ENCODE measurements at regions not wholly inside any gene's neighbourhood (a gene's known extent, or its start where the extent isn't known, plus 50 kb on each side); places are given as distances from the start of the nearest gene placed in this dataset.
A peak's percentile ranks its signal among the peaks of the same experiment; 100 is the strongest.

DNA sequence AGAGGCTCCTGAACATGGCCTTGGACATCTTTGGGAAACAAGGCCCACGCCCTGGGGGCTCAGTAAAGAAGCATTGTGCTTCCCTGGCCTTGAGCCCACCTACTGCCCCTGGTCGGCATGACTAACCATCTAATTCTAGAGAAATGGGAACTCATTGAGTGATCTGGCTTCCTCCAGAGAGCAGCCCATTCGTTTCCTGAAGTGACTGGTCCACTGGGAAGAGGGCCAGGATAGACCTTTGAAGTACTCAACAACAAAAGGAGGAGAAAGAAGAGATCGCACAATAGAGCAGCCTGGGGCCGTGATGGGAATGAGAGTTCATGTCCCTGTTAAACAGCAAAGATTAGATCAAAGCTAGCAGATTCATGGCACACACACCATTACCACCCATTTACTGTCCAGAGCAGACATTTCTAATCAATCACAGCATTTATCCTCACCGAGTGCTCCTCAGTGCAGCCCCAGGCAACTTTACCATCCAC lies 514.4 kb upstream of the PROK2 start:
- TF ChIP-seq, protein P1, sequence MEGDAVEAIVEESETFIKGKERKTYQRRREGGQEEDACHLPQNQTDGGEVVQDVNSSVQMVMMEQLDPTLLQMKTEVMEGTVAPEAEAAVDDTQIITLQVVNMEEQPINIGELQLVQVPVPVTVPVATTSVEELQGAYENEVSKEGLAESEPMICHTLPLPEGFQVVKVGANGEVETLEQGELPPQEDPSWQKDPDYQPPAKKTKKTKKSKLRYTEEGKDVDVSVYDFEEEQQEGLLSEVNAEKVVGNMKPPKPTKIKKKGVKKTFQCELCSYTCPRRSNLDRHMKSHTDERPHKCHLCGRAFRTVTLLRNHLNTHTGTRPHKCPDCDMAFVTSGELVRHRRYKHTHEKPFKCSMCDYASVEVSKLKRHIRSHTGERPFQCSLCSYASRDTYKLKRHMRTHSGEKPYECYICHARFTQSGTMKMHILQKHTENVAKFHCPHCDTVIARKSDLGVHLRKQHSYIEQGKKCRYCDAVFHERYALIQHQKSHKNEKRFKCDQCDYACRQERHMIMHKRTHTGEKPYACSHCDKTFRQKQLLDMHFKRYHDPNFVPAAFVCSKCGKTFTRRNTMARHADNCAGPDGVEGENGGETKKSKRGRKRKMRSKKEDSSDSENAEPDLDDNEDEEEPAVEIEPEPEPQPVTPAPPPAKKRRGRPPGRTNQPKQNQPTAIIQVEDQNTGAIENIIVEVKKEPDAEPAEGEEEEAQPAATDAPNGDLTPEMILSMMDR (IDR thresholded peaks at IDR 0.05): no peak
- H3K27ac ChIP-seq: no peak overlapping the region
- H3K4me1 ChIP-seq: peaks cover 13% of the 10 kb centered on the region
- no peaks in the 10 kb centered on the region for H3K36me3 ChIP-seq
- no peak overlapping the region for H3K4me3 ChIP-seq
- no peaks in the 10 kb centered on the region for H3K9me3 ChIP-seq
- ATAC-seq: peak in 1 of 2 donors; percentile 33
- DNase-seq: no peak
- intact Hi-C loops (cut with DNase I): no loop called here
- H3K27me3 ChIP-seq (ENCODE audit: low read depth): no peaks in the 10 kb centered on the region

DNA sequence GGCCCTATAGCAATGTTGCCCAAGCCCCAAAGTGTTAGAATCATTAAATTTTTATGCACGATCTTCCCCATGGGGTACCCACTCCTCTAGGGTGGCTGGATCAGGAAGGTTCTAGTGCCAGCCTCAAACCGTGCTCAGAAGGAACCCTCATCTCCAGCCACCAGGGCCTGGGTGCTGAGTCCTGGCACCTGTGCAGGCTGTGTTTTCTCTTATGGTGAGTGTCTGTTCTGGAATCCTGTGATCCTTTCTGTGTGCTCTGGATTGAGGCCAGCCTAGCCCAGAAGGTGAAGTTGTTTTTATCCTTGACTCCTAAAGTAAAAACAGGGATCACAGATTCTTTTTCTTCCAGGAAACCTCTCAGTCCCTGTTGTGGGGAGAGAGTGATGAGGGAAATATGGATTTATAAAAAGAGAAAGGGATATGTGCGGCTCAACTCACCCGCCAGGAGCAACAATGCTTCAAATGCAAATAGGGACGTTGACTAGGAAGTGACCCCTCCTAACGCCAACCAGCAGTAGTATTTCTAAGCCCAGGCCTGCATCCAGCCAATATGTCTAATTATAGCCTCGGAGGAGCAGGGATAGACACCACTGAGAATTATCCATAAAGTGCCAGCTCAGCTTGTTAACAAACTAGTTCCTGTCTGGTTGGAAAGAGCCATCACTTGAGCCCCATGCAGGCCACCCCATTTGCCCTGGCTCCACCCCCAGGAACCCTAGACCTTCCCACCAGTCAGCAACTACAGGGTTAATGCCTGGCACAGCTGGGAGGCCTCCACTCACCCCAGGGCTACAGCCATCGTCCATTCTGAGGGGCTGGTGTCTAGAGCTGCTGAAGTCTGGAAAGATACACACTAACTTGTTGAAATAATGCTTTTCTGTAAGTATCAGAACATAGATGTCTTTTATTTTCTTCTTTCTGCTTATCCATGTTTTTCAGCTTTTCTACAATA lies 513.5 kb upstream of the PROK2 start:
- Histone ChIP-seq H3K27me3 (ENCODE audit: low read depth) (no peaks in the 10 kb centered on the region), H3K9me3 (no peaks in the 10 kb centered on the region), H3K4me1 (peaks cover 13% of the 10 kb centered on the region), H3K36me3 (no peaks in the 10 kb centered on the region), H3K27ac (no peak overlapping the region), H3K4me3 (no peak overlapping the region)
- no peak for DNase-seq
- intact Hi-C loops (cut with DNase I): no loop called here
- TF ChIP-seq, protein P1 (IDR thresholded peaks at IDR 0.05): no peak
- no peak for ATAC-seq

DNA sequence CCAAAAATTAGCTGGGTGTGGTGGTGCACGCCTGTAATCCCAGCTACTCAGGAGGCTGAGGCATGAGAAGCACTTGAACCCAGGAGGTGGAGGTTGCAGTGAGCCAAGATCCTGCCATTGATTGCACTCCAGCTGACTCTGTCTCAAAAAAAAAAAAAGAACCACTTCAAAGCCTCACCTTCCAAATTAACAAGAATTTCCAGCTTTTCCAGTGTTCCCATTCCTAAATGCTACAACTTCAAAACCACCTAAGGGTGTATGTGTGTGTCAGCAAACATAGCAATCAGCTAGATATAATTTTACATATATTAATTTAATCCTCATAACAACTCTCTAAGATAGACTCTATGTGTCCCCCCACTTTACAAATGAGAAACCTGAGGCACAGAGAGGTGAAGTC lies 512.5 kb upstream of the PROK2 start:
- TF ChIP-seq, protein P1 (IDR thresholded peaks at IDR 0.05): no peak

DNA sequence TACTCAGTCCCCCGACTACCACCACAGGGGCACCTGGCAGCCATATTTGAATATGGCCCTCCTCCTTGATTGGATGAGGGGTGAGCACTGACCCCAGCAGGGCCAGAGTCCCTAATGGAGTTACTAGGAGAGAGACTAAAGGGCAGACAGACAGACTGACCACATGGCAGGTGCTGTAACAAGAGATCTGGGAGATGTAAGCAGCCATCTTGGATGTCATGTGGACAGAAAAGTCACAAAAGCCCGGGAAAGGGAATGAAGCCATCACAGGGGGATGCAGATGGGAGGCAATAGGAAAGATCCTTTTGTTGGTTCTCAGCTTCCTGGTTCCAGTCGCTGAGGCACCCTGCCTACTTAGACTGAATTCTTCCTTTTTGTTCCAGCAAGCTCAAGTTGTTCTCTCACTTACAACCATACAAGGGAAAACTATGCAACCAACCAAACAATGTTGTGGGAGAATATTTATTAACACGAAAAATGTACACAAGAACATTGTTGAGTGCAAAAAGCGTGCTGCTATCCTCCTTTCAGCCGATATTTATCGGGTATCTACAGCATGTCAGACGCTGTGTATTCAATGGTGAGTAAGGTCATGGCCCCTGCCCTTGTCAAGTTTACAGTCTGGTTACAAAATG lies 511.6 kb upstream of the PROK2 start:
- no peaks in the 10 kb centered on the region for H3K9me3 ChIP-seq
- no peak overlapping the region for H3K27ac ChIP-seq
- TF ChIP-seq, protein P1 (IDR thresholded peaks at IDR 0.05): no peak
- H3K4me1 ChIP-seq: peaks cover 13% of the 10 kb centered on the region
- ATAC-seq (no peak), DNase-seq (no peak)
- intact Hi-C loops (cut with DNase I): no loop called here
- no peaks in the 10 kb centered on the region for H3K27me3 ChIP-seq (ENCODE audit: low read depth)
- no peak overlapping the region for H3K4me3 ChIP-seq
- no peaks in the 10 kb centered on the region for H3K36me3 ChIP-seq

More for the DNA sequence above, 512.5 kb upstream of the PROK2 start:
- Histone ChIP-seq H3K4me1 (peaks cover 13% of the 10 kb centered on the region), H3K27ac (no peak overlapping the region), H3K36me3 (no peaks in the 10 kb centered on the region), H3K4me3 (no peak overlapping the region), H3K9me3 (no peaks in the 10 kb centered on the region), H3K27me3 (ENCODE audit: low read depth) (no peaks in the 10 kb centered on the region)
- ATAC-seq: no peak
- intact Hi-C loops (cut with DNase I): no loop called here
- DNase-seq: no peak

DNA sequence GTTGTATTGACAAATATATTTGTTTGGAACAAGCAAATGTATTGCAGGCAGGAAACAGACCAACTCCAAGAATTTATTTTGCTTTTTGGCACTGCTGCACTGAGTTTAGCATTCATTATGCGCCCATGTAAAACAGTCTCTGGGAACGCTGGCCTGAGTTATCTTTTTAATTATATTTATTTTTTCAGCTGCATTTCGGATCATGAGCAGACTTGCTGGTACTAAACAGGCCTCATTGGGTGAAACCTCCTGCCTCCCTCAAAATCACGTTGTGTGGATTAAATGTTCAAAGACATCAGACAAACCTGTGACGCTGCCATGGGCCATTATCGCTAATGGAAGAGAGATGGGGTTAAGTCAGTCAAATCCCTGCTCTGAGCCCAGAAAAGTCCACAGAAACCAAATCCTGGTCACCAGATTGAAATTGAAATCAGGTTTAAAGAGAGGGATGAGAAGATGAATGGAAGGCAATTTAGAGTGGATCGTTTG lies 511.1 kb upstream of the PROK2 start:
- intact Hi-C loops (cut with DNase I): no loop called here
- Histone ChIP-seq H3K36me3 (no peaks in the 10 kb centered on the region), H3K9me3 (no peaks in the 10 kb centered on the region), H3K4me3 (no peak overlapping the region), H3K4me1 (peaks cover 13% of the 10 kb centered on the region), H3K27me3 (ENCODE audit: low read depth) (no peaks in the 10 kb centered on the region), H3K27ac (no peak overlapping the region)
- DNase-seq (no peak), ATAC-seq (no peak)
- TF ChIP-seq, protein P1 (IDR thresholded peaks at IDR 0.05): no peak
